ENCODE measurements at regions not wholly inside any gene's neighbourhood (a gene's known extent, or its start where the extent isn't known, plus 50 kb on each side); places are given as distances from the start of the nearest gene placed in this dataset.

DNA sequence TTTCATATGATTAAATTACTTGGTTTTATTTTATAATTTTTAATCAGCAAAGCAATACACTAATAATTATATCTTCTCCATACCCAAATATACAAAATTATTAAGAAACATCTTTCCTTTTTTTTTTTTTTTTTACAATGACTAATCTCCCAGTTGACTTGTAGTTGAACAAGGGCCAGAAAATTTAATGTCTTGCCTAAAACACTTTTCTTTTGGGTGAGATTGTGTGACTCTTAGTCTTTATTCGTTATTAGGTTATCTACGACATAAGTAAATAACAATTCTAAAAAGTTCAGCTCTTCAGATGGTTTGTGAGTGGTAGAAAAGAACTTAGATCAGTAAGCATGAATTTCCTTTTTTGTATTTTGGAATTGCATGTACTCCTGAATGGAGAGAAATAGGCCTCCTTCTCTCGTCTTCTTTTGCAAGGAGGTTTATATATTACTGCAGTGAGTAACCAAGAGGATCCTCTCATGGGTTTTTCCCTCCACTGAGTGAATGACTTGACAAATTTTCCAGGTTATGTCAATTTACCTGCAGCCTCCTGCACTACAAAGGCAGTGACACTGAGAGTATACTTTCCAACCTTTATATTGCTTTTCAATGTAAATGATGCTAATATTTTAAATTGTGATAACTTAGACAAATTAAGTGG is 364.5 kb upstream of the CITED2 start:
- TF ChIP-seq POLR2AphosphoS5 (IDR thresholded peaks at IDR 0.05) (no peak), POLR2A (IDR thresholded peaks at IDR 0.05) (no peak)
- TF ChIP-seq, protein P1, sequence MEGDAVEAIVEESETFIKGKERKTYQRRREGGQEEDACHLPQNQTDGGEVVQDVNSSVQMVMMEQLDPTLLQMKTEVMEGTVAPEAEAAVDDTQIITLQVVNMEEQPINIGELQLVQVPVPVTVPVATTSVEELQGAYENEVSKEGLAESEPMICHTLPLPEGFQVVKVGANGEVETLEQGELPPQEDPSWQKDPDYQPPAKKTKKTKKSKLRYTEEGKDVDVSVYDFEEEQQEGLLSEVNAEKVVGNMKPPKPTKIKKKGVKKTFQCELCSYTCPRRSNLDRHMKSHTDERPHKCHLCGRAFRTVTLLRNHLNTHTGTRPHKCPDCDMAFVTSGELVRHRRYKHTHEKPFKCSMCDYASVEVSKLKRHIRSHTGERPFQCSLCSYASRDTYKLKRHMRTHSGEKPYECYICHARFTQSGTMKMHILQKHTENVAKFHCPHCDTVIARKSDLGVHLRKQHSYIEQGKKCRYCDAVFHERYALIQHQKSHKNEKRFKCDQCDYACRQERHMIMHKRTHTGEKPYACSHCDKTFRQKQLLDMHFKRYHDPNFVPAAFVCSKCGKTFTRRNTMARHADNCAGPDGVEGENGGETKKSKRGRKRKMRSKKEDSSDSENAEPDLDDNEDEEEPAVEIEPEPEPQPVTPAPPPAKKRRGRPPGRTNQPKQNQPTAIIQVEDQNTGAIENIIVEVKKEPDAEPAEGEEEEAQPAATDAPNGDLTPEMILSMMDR (IDR thresholded peaks at IDR 0.05), result no peak
